ENCODE measurements at regions not wholly inside any gene's neighbourhood (a gene's known extent, or its start where the extent isn't known, plus 50 kb on each side); places are given as distances from the start of the nearest gene placed in this dataset.

DNA sequence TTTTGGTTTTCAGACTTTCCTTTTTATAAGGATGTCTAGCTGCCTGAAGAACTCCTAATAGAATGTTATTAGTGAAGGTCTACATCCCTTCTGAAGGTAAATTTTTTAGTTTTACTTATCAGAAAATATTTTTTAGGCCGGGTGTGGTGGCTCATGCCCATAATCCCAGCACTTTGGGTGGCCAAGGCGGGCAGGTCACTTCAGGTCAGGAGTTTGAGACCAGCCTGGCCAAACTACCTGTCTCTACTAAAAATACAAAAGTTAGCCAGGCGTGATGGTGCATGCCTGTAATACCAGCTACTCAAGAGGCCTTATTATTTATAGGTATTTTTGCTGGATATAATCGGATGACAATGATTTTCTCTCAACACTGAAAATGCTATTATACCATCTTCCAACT lies 181.9 kb upstream of the KCNK2 start:
- no peak for DNase-seq (ENCODE audit: low read depth)
- TF ChIP-seq, protein P1, sequence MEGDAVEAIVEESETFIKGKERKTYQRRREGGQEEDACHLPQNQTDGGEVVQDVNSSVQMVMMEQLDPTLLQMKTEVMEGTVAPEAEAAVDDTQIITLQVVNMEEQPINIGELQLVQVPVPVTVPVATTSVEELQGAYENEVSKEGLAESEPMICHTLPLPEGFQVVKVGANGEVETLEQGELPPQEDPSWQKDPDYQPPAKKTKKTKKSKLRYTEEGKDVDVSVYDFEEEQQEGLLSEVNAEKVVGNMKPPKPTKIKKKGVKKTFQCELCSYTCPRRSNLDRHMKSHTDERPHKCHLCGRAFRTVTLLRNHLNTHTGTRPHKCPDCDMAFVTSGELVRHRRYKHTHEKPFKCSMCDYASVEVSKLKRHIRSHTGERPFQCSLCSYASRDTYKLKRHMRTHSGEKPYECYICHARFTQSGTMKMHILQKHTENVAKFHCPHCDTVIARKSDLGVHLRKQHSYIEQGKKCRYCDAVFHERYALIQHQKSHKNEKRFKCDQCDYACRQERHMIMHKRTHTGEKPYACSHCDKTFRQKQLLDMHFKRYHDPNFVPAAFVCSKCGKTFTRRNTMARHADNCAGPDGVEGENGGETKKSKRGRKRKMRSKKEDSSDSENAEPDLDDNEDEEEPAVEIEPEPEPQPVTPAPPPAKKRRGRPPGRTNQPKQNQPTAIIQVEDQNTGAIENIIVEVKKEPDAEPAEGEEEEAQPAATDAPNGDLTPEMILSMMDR (conservative IDR thresholded peaks at IDR 0.05; ENCODE audit: low read depth, low read length) = no peak
- no peak overlapping the region for H3K4me3 ChIP-seq (ENCODE audit: low read depth, low read length)

DNA sequence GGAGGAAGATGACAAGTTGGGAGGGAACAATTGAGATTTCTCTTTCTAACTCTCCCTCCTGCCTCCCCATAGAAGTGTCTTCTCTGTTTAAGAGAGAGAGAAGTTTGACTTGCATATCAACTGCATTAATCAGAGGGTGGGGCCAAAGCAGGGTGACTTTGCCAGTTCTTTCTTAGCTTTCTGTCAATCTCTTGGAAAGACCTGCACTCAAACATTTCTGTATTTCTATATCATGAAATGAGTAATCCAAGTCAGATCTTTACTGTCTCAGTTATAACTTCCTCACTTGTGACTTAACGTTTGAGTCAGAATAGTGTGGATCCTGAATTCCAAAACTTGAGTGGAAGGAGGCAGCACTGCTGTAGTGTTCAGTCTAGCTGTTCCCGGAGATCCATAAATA lies 180.8 kb upstream of the KCNK2 start:
- TF ChIP-seq, protein P1 (conservative IDR thresholded peaks at IDR 0.05; ENCODE audit: low read depth, low read length) = no peak
- H3K4me3 ChIP-seq (ENCODE audit: low read depth, low read length) = no peak overlapping the region
- peak; percentile 56 for DNase-seq (ENCODE audit: low read depth)

DNA sequence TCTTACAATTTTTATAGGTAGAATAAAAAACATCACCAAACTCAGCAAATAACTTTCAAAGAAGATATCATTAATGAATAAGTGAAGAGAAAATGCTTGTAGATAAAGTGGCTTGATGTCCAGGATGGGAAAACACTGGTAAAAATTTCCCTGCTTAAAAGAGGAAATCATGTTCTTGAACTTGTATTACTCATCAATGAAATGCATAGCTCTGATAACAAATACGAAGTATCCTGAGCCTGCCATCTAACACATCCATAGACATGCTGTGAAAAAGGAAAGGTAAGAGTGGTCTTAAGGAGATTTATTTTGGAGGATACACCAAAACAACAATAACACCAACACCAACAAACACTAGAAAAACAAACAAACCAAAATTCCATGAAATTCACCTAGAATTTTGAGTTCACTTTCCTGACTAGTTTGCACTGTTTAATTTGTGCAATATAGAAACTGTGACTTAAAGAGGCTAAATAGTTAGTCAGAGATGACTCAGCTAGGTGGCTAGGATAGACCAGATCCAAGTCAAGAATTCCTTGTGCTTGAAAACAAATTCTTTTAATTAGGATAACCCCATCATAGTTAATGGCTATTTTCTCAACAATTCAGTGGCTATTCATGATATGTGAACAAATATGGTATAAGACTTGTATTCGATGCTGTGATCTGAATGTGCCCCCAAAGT lies 179.8 kb upstream of the KCNK2 start:
- no peak overlapping the region for H3K4me3 ChIP-seq (ENCODE audit: low read depth, low read length)
- TF ChIP-seq, protein P1 (conservative IDR thresholded peaks at IDR 0.05; ENCODE audit: low read depth, low read length) = no peak
- peak; percentile 47 for DNase-seq (ENCODE audit: low read depth)

DNA sequence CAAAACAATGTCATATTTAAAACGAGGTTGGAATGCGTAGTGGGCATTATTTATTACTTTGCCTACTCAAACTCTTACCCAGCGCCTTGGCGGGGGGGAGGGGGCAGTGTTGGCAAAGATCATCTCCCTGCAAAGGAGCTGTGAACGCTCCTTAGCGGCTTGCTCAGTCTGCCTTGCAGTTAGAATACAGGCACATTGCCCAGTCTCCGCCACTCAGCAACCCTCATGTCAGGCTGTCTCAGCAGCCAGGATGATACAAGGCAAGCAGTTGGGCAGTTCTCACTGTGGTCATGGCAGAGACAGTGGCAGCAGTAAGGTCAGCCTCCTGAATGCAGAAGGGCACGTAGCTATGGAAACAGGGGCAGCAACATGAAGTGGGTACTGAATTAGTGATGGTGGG lies 170.4 kb upstream of the KCNK2 start:
- H3K4me3 ChIP-seq (ENCODE audit: low read depth, low read length) = no peak overlapping the region
- TF ChIP-seq, protein P1 (conservative IDR thresholded peaks at IDR 0.05; ENCODE audit: low read depth, low read length) = no peak
- no peak for DNase-seq (ENCODE audit: low read depth)

DNA sequence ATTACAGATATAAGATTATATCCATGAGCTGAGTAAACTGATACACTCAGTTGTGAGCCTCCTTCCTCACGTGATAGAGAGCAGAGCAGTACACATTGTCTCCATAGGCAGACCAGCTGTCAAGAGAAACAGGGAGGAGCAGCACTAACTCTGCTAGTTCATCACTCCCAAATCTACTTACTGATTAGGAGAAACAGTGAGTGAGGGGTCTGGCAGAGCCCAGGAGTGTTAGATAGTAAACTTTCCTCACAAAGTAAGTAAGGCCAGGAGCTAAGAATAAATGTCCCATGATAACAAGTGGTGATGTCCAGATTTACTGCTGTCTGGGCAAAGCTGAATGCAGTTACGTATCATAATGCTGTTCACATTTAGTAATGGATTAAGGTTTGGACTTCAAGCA lies 168.6 kb upstream of the KCNK2 start:
- no peak for DNase-seq (ENCODE audit: low read depth)
- TF ChIP-seq, protein P1 (conservative IDR thresholded peaks at IDR 0.05; ENCODE audit: low read depth, low read length) = no peak

DNA sequence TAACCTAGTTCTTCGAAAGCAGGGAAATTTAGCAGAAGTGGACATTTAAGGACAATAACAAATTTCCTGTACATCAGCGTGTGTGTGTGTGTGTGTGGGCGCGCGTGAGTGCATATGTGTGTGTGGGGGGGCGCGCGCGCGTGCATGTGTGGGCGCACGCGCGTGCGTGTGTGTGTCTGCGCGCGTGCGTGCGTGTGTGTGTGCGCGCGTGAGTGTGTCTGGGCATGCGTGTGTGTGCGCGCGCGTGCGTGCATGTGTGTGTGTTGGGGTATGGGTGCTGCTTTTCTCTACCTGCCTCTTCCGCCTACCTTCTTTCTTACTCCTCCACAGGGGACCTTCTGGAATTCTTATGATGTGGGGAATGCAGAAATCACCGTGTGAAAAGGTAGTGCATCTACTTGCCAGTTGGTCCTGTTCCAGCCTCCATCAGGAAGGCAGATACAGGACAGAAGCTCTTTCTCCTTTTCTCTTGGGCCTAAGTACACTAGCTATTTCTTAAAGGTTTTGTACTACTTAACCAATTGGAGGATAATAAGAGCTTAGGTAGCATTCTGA lies 165.4 kb upstream of the KCNK2 start:
- DNase-seq (ENCODE audit: low read depth) = no peak
- TF ChIP-seq, protein P1 (conservative IDR thresholded peaks at IDR 0.05; ENCODE audit: low read depth, low read length) = no peak

More for the DNA sequence above, 168.6 kb upstream of the KCNK2 start:
- H3K4me3 ChIP-seq (ENCODE audit: low read depth, low read length) = no peak overlapping the region

DNA sequence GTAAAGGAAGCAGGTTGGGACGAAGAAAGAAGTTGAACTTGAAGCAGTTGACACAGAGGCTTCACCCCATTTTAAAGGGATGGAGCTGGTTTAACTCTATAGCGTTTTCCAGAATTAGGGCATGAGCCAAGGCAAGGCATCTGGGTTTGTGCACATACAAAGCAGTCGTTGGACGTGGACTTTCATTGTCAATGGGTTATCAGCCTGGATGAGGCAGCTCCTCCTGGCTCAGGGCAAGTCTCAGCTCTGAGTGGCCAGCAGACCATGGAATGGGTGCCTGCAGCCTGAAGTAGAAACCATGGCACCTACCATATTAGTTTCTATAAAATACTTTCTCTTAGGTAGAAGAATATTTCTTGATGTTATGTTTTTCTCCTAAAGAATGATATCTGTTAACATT lies 163.8 kb upstream of the KCNK2 start:
- H3K4me3 ChIP-seq (ENCODE audit: low read depth, low read length) = no peak overlapping the region
- no peak for DNase-seq (ENCODE audit: low read depth)
- TF ChIP-seq, protein P1 (conservative IDR thresholded peaks at IDR 0.05; ENCODE audit: low read depth, low read length) = no peak

More for the DNA sequence above, 165.4 kb upstream of the KCNK2 start:
- no peak overlapping the region for H3K4me3 ChIP-seq (ENCODE audit: low read depth, low read length)

Data from choroid plexus epithelial cell (primary cell).